NCI-H2107 (cell line): ENCODE measurements at regions not wholly inside any gene's neighbourhood (a gene's known extent, or its start where the extent isn't known, plus 50 kb on each side); places are given as distances from the start of the nearest gene placed in this dataset.
"Not testable (repeated sequence)": the region's sequence is repeated elsewhere in the genome, so short reads cannot be mapped to it uniquely, and the experiment has no call there.

ENCODE experiments used
- DNase-seq: peaks from one replicate; lab custom pipeline; 2025; lab: John Stamatoyannopoulos, UW

- not testable (repeated sequence) for DNase-seq
Observed at GRCh38 chr14:43698561-43699284, 808.4 kb downstream of the FSCB start.

DNA sequence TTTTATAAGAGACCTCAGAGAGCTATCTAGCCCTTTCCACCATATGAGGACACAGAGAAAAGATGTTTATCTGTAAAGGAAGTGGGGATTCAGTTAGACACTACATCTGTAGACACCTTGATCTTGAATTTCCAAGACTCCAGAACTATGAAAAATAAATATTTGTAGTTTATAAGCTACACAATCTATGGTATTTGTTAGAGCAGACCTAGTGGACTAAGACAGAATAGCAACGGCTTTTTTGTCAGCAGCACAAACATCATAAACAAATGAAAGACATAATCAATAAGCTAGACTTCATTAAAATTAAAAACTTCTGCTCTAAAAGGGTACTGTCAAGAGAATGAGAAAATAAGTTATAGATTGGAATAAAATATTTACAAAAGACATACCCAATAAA is 810.1 kb downstream of the FSCB start:
- no peak for DNase-seq

- DNase-seq = no peak
Observed at GRCh38 chr14:43692706-43693105, 814.4 kb downstream of the FSCB start.

GRCh38 chr14:43687921-43688320 is 819.2 kb downstream of the FSCB start:
- DNase-seq = no peak

GRCh38 chr14:43677581-43677980 is 829.5 kb downstream of the FSCB start:
- no peak for DNase-seq

DNA sequence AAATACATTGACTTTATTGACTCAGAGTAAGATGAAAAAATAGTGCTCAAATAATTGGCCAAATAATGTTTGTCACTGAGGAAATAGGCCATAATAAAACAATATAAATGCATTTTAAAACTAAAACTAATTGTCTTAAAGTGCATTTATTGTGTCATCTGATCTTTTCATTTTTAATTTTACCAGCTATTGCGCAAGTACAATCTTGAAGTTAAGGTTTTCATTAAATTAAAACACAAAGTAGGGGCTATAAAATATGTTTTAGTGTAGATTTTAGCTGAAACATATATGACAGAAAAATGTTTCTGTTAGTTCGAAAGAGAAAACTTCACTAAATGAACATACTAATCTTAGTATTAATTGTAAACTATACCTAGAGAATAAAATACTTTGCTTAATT is 832.8 kb downstream of the FSCB start:
- DNase-seq = no peak

DNA sequence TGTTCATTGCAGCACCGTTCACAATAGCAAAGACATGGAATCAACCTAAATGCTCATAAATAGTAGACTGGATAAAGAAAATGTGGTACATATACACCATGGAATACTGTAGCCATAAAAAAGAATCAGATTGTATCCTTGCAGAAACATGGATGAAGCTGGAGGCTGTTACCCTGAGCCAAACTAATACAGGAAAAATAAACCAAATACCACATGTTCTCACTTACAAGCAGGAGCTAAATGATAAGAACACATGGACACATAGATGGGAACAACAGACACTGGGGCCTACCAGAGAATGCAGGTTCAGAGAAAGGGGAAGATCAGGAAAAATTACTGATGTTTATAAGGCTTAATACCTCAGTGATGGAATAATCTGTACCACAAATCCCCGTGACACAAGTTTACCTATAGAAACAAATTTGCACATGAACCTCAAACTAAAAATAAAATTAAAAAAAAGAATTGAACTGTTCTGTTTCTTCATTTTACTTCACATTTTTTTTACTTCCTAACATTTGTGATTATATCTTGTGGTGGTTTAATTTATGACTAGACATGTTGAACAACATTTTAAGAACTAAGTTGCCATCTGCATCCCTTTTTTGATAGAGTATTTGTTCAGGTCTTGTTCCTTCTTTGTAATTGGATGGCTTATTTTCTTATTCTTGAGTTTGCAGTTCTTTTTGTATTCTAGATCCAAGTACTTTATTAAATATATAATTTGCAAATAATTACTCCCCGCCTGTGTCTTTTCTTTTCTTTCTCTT is 835.2 kb downstream of the FSCB start:
- no peak for DNase-seq

DNA sequence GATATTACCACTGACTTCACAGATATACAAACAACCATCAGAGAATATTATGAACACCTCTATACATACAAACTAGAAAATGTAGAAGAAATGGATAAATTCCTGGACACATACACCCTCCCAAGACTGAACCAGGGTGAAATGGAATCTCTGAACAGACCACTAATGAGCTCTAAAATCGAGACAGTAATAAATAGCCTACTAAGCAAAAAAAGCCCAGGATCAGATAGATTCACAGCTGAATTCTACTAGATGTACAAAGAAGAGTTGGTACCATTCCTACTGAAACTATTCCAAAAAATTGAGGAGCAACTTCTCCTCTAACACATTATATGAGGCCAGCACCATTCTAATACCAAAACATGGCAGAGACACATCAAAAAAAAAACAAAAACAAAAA is 837.7 kb downstream of the FSCB start:
- DNase-seq = no peak

DNA sequence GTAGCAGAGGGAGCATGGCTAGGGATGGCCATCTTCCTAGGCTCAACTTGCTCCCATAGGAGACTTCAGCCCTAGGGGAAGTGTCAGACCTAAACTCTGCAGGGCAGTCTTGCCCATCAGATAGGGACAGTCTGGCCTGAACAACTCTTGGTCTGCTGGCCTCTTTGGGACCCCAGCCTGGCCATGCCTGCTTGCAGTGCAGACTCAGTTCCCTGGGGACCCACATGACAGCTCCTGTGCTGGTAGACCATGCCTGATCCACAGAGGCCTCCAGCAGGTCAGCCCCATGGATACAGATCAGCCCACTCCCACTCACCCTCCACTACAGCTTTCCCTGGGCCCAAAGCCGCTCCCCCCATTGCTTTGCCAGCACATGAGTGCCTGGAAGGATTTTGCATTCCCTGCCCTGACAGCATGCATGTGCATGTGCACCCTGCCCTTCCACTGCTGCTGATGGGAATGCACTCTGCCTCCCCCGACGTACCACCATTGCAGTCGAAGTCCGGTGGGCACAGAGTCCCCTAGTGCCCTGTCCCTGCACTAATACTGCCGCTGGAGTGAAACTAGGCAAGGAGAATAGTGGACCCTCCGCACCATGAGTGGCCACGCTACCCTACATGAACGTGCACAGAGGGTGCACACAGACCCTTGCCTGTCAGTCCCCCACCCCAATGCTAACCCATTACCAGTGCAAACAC is 841.4 kb downstream of the FSCB start:
- DNase-seq = no peak

GRCh38 chr14:43655194-43655593 is 851.9 kb downstream of the FSCB start:
- not testable (repeated sequence) for DNase-seq

DNA sequence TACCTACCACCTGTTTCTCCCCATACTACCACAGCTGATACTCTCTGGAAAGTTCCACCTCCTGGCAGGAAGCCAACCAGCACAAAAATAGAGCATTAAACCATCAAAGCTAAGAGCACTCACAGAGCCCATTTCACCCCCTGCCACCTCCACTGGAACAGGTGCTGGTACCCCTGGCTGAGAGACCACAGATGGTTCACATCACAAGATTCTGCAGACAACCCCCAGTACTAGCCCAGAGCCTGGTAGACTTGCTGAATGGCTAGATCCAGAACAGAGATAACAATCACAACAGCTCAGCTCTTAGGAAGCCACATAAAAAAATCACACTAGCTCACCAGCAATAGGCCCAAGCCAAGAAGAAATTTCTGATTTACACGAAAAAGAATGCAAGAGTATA is 855.2 kb downstream of the FSCB start:
- no peak for DNase-seq

GRCh38 chr14:43651185-43651787 is 855.8 kb downstream of the FSCB start:
- no peak for DNase-seq

- DNase-seq = no peak
Observed at GRCh38 chr14:43649508-43649907, 857.6 kb downstream of the FSCB start.

DNA sequence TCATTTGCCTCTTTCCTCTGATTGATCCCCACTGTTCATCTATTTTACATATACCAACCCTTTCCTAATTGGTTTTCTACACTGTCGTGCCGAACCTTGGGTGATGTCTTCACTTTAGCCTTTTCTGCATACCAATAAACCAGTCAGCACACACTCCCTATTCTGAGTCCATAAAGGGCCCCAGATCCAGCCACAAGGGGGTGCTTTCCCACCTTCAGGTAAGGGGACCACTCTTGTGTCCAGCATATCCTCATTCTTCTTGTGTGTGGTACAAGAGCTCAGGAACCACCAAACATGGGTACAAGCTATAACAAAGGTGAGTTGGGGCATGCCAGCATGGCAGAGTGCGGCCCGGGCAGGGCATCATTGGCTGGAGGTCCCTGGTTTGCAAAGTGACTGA is 859.8 kb downstream of the FSCB start:
- no peak for DNase-seq

DNA sequence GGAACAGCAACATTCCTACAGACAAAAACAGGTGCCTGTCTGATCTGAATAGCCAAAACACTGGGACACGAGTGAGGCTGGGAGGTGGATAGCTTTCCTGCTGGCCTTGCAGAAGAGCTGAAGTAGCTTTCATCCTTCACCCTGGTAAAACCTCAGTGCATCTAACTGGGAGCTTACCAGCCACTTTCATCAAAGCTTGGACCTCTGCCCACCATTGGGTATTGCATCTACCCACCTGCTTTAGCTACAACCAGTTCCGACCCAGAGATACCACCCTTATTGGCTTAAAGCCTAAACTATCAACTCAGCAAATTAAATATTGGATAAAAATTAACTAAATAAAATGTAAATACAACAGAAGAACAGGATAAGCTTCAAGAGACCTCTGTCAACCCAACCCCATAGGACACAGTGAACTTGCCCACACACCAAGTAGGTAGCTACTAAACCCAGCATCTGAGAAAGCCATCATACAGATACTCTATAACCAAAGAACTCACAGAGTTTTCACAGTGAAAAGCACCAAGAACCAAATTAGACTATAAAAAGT is 866.3 kb downstream of the FSCB start:
- no peak for DNase-seq

DNA sequence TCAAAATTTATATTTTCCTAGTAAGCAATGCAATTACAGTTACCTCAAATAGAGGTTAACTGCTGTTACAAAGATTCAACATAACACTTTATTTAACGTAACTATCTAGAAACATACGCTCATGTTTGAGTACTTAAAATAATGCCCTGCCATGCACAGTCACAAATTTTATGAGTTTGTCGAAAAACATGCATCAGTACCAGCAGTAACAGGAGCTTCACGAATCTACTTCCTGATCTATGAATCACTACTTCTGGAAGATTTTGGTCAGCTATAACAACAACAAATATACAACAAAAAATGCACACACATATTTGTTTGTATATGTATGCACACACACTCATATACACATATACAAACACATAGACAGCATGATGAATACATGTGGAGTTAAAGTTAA is 881.8 kb downstream of the FSCB start:
- DNase-seq = no peak

GRCh38 chr14:43621282-43621681 is 885.8 kb downstream of the FSCB start:
- no peak for DNase-seq

GRCh38 chr14:43595096-43595772 is 911.8 kb downstream of the FSCB start:
- no peak for DNase-seq

DNA sequence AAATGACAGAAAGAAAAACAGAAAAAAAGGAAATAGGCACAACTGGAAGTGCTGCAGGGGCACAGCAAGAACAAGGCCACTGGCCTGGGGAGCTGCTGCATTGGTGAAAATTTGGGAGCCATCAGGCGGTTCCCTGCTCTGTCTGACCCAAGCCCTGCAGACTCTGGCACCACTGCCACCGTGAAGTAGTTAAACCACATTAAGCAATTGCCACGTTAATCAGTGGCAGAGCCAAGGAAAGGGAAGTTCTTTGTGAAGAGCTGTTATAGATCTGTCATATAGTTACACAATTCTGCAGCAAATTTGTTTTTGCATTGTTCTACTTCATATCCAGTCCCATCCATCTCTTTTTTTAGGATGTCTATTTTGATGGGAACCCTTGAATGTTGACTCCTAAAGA is 915.3 kb downstream of the FSCB start:
- no peak for DNase-seq

DNA sequence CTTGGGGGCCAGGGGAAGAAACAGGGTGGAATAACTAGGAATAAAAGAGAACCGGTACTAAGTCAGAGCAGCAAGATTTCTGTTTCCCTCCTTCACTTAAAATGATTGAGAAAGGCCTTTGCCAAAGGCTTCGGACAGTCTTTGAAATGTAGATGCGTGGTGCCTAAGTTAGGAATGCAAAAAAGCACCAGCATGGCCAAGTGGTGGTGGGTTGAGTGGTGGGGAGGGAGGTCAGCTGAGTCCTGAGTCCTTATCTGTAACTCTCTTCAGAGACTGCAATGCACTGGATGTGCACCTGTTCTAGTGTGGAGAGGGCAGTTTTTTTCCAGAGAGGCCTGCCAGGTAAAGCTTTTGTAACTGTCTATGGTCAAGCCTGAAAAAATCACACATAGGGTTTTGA is 919.9 kb downstream of the FSCB start:
- DNase-seq = no peak

DNA sequence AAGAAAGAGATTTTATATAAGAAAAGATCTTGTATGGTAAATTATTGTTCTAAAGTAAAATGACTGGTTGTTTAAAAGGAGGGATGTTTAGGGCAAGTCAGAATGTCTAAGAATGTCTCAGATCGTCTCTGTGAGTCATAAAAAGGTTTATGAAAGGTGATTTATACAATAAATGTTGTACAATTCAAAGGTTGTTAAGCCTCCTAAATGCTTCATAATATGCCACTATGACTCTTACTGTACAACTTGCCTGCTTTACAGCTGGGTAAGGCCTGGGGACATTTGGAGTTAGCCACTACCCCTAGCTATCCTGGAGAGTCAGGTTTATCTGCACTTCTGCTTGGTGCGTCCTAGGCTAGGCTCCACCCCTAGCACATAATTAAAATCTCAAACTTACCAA is 927.4 kb downstream of the FSCB start:
- DNase-seq = no peak

GRCh38 chr14:43568022-43568421 is 939.1 kb downstream of the FSCB start:
- DNase-seq = no peak
